Ramos (cell line): ENCODE measurements at regions not wholly inside any gene's neighbourhood (a gene's known extent, or its start where the extent isn't known, plus 50 kb on each side); places are given as distances from the start of the nearest gene placed in this dataset.
"Not testable (repeated sequence)": the region's sequence is repeated elsewhere in the genome, so short reads cannot be mapped to it uniquely, and the experiment has no call there.

Source experiments
- in situ Hi-C: fragments of 300-500 bp; cut with MboI; formaldehyde crosslinking; loops from one replicate; pipeline ENCODE4 v1.14.3; 2022; ENCODE audit warnings: low sequenced_read_pairs; ENCODE audit not compliant: unreplicated experiment

GRCh38 chr6:163733061-163733460, 318.5 kb downstream of the QKI start:
- in situ Hi-C loops = no loop called here

GRCh38 chr6:163732479-163732878, 318.0 kb downstream of the QKI start:
- in situ Hi-C loops = no loop called here

GRCh38 chr6:163732014-163732351, 317.5 kb downstream of the QKI start:
- in situ Hi-C loops = not testable (repeated sequence)

GRCh38 chr6:163731215-163732013, 316.9 kb downstream of the QKI start:
- in situ Hi-C loops = no loop called here

GRCh38 chr6:163730246-163731210, 316.0 kb downstream of the QKI start:
- in situ Hi-C loops = no loop called here

GRCh38 chr6:163729127-163729872, 314.8 kb downstream of the QKI start:
- in situ Hi-C loops = no loop called here

GRCh38 chr6:163728442-163729126, 314.1 kb downstream of the QKI start:
- in situ Hi-C loops = no loop called here

GRCh38 chr6:163726037-163726695, 311.6 kb downstream of the QKI start:
- in situ Hi-C loops = no loop called here

- in situ Hi-C loops = no loop called here
Measured at GRCh38 chr6:163725008-163725941, 310.8 kb downstream of the QKI start.

GRCh38 chr6:163724196-163724595, 309.7 kb downstream of the QKI start:
- in situ Hi-C loops = no loop called here

- in situ Hi-C loops = no loop called here
Measured at GRCh38 chr6:163723759-163724158, 309.2 kb downstream of the QKI start.

GRCh38 chr6:163721922-163722692, 307.6 kb downstream of the QKI start:
- in situ Hi-C loops = no loop called here

- in situ Hi-C loops = no loop called here
Measured at GRCh38 chr6:163721435-163721834, 306.9 kb downstream of the QKI start.

GRCh38 chr6:163720460-163721235, 306.1 kb downstream of the QKI start:
- in situ Hi-C loops = no loop called here

GRCh38 chr6:163720005-163720404, 305.5 kb downstream of the QKI start:
- in situ Hi-C loops = no loop called here

GRCh38 chr6:163719028-163719742, 304.7 kb downstream of the QKI start:
- in situ Hi-C loops = no loop called here
